Peyer's patch (tissue), 4 donors: ENCODE measurements at regions not wholly inside any gene's neighbourhood (a gene's known extent, or its start where the extent isn't known, plus 50 kb on each side); places are given as distances from the start of the nearest gene placed in this dataset.

Experiments used
- DNase-seq, 3 donors: peaks; one replicate each; pipeline ENCODE4 v3.0.0-alpha.2; 2017 to 2019
- H3K27ac ChIP-seq, 4 donors: fragments of 200-600 bp; sonication (generic); one replicate each; pipeline ENCODE4 v1.5.1; 2016 to 2019
- H3K27me3 ChIP-seq, 2 donors: fragments of 200-600 bp; sonication (generic); one replicate each; pipeline ENCODE4 v1.5.1; 2019
- H3K36me3 ChIP-seq, 3 donors: fragments of 200-600 bp; sonication (generic); one replicate each; pipeline ENCODE4 v1.5.1; 2016 to 2019
- H3K4me1 ChIP-seq, 4 donors: fragments of 200-600 bp; sonication (generic); one replicate each; pipeline ENCODE4 v1.5.1; 2016 to 2019
- H3K4me3 ChIP-seq, 4 donors: fragments of 200-600 bp; sonication (generic); 1 replicate in 3 of 4; 2 replicates in 1 of 4; pipeline ENCODE4 v1.5.1; 2016 to 2019; ENCODE audit warnings: mild to moderate bottlenecking in 1 of 4
- H3K9me3 ChIP-seq, 4 donors: fragments of 200-600 bp; sonication (generic); one replicate each; pipeline ENCODE4 v1.5.1; 2016 to 2019; ENCODE audit warnings: mild to moderate bottlenecking in 1 of 4
- CTCF ChIP-seq, 6 experiments: fragments of 450-650 bp in 4 of 6; fragments of 200-600 bp in 2 of 6; sonication (generic) in 1 of 6; IDR thresholded peaks; one replicate each; pipeline ENCODE4 v1.5.1; 2017 to 2019; ENCODE audit warnings: antibody characterized with exemption in 6 of 6, mild to moderate bottlenecking in 3 of 6, moderate library complexity in 1 of 6
- POLR2A ChIP-seq, 2 donors: fragments of 450-650 bp; IDR thresholded peaks; one replicate each; pipeline ENCODE4 v1.5.1; 2017; ENCODE audit warnings: antibody characterized with exemption in 2 of 2, mild to moderate bottlenecking in 2 of 2, moderate library complexity in 2 of 2

- Histone ChIP-seq H3K36me3 (no peaks in the 10 kb centered on the region), H3K4me3 (no peak overlapping the region), H3K4me1 (no peaks in the 10 kb centered on the region), H3K27me3 (no peaks in the 10 kb centered on the region), H3K27ac (no peak overlapping the region), H3K9me3 (no peaks in the 10 kb centered on the region)
- no peak for DNase-seq
- TF ChIP-seq CTCF (IDR thresholded peaks at IDR 0.05), result no peak
- TF ChIP-seq POLR2A (IDR thresholded peaks at IDR 0.05), result no peak
Observed at GRCh38 chr9:73753171-73753570, 601.5 kb downstream of the ANXA1 start.

GRCh38 chr9:73761905-73762304, 610.2 kb downstream of the ANXA1 start:
- Histone ChIP-seq H3K27ac (no peak overlapping the region), H3K4me3 (no peak overlapping the region), H3K36me3 (no peaks in the 10 kb centered on the region), H3K4me1 (no peaks in the 10 kb centered on the region), H3K27me3 (no peaks in the 10 kb centered on the region), H3K9me3 (no peaks in the 10 kb centered on the region)
- TF ChIP-seq CTCF (IDR thresholded peaks at IDR 0.05), result no peak
- TF ChIP-seq POLR2A (IDR thresholded peaks at IDR 0.05), result no peak
- DNase-seq, result no peak

DNA sequence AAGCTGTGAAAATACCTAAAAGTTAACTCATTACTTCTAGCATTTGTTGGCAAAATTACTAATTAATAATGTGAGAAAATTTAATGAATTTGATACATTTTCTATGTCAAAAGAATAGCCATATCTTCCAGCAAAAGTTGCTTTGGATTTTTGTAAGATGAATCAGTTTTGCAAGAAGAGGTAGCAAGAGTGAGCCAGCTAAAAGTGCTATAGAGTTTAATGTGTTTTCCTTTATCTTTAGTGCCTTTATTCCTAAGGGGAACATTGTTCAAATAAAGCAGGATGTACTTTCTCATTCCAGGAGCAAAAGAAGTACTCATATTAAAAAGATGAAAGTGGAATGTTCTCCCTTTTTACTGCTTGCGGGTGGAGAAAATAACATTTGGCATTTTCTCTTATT, 622.2 kb downstream of the ANXA1 start:
- Histone ChIP-seq H3K27ac (no peak overlapping the region), H3K27me3 (no peaks in the 10 kb centered on the region), H3K4me1 (no peaks in the 10 kb centered on the region), H3K9me3 (no peaks in the 10 kb centered on the region), H3K4me3 (no peak overlapping the region), H3K36me3 (no peaks in the 10 kb centered on the region)
- TF ChIP-seq POLR2A (IDR thresholded peaks at IDR 0.05), result no peak
- no peak for TF ChIP-seq CTCF (IDR thresholded peaks at IDR 0.05)
- DNase-seq, result no peak

DNA sequence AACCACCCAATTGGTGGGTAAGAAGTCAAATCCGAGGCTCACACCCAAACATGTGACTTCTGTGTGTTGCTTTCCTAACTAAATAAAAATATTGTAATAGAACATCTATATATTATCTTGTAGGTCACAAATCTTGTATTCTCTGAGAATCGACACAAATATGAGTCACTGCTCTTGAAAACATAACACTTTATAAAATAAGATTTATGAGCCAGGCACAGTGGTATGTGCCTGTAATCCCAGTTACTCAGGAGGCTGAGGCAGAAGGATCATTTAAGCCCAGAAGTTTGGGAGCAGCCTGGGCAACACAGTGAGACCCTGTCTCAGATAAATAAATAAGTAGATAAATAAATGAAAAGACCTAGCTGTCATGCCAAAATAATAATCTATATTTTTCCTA, 624.1 kb downstream of the ANXA1 start:
- Histone ChIP-seq H3K36me3 (no peaks in the 10 kb centered on the region), H3K27me3 (no peaks in the 10 kb centered on the region), H3K4me3 (no peak overlapping the region), H3K4me1 (no peaks in the 10 kb centered on the region), H3K27ac (no peak overlapping the region), H3K9me3 (no peaks in the 10 kb centered on the region)
- no peak for DNase-seq
- no peak for TF ChIP-seq CTCF (IDR thresholded peaks at IDR 0.05)
- no peak for TF ChIP-seq POLR2A (IDR thresholded peaks at IDR 0.05)

DNA sequence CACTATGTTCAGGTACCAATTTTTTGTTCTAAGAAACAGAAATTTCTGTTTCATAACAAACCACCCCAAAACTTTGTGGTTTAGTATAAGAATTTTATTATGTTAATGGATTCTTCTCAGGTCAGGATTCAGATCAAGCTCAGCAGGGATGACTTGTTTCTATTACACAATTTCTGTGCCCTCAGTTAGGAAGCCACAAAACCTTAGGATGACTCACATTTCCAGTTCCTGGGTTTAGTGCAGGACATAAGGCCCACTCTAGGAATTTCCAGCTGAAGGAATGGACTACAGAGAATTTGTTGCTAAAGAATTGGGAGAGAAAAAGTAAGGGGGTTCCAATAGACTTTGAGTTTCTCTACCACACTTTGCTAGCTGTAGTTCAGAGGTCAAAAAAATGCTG, 629.3 kb downstream of the ANXA1 start:
- DNase-seq, result no peak
- Histone ChIP-seq H3K4me3 (no peak overlapping the region), H3K27me3 (no peaks in the 10 kb centered on the region), H3K36me3 (no peaks in the 10 kb centered on the region), H3K9me3 (no peaks in the 10 kb centered on the region), H3K4me1 (no peaks in the 10 kb centered on the region), H3K27ac (no peak overlapping the region)
- no peak for TF ChIP-seq POLR2A (IDR thresholded peaks at IDR 0.05)
- no peak for TF ChIP-seq CTCF (IDR thresholded peaks at IDR 0.05)

GRCh38 chr9:73782166-73782565, 630.5 kb downstream of the ANXA1 start:
- TF ChIP-seq POLR2A (IDR thresholded peaks at IDR 0.05) (no peak), CTCF (IDR thresholded peaks at IDR 0.05) (no peak)
- no peaks in the 10 kb centered on the region for H3K9me3 ChIP-seq
- H3K4me3 ChIP-seq, result no peak overlapping the region
- no peak overlapping the region for H3K27ac ChIP-seq
- H3K4me1 ChIP-seq, result no peaks in the 10 kb centered on the region
- H3K36me3 ChIP-seq, result no peaks in the 10 kb centered on the region
- no peaks in the 10 kb centered on the region for H3K27me3 ChIP-seq
- DNase-seq, result no peak
